LNCAP (cell line): ENCODE measurements at regions not wholly inside any gene's neighbourhood (a gene's known extent, or its start where the extent isn't known, plus 50 kb on each side); places are given as distances from the start of the nearest gene placed in this dataset.

ENCODE experiments used
- TF ChIP-seq, protein P1 (sequence below): fragments of 450-650 bp; IDR thresholded peaks from 2 replicates; pipeline ENCODE4 v1.5.1; 2017; ENCODE audit warnings: mild to moderate bottlenecking

DNA sequence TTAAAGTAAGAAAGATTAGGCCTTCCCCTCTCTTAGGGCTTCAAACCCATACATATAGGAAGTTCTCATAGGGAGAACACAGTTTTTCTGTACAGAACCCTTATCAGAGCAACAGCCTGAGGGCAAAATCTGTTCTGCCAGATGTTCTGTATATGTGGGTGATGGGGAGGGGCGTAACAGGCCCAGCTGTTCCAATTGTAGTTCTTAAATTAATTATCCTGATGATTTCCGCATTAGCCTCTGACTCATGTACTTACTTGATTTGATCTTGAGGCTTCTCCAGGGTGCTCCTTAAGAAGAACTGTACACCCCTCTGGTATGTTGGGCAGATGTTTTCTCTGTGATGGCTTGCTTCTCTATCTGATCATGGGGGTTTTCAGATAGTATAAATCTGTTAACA is 123.1 kb upstream of the C11orf87 start:
- TF ChIP-seq, protein P1, sequence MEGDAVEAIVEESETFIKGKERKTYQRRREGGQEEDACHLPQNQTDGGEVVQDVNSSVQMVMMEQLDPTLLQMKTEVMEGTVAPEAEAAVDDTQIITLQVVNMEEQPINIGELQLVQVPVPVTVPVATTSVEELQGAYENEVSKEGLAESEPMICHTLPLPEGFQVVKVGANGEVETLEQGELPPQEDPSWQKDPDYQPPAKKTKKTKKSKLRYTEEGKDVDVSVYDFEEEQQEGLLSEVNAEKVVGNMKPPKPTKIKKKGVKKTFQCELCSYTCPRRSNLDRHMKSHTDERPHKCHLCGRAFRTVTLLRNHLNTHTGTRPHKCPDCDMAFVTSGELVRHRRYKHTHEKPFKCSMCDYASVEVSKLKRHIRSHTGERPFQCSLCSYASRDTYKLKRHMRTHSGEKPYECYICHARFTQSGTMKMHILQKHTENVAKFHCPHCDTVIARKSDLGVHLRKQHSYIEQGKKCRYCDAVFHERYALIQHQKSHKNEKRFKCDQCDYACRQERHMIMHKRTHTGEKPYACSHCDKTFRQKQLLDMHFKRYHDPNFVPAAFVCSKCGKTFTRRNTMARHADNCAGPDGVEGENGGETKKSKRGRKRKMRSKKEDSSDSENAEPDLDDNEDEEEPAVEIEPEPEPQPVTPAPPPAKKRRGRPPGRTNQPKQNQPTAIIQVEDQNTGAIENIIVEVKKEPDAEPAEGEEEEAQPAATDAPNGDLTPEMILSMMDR: no peak

DNA sequence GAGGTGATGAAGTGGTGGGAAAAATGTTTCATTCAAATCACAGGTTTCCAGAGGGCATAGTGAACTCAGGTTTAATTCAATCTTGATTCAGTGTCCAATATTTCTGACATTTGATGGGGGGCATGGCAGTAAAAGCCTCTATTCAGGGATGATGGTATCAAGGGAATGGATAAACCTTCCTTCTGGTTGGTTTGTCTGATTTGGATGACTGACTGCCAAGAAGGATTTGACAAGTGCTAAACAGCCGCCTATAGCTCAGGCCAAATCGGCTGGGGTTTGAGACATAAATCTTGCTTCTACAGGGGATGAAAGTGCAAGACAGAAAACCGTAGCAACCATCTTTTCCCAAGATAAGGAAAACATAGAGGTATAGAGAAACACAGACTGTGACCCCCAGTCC is 121.8 kb upstream of the C11orf87 start:
- TF ChIP-seq, protein P1: no peak

DNA sequence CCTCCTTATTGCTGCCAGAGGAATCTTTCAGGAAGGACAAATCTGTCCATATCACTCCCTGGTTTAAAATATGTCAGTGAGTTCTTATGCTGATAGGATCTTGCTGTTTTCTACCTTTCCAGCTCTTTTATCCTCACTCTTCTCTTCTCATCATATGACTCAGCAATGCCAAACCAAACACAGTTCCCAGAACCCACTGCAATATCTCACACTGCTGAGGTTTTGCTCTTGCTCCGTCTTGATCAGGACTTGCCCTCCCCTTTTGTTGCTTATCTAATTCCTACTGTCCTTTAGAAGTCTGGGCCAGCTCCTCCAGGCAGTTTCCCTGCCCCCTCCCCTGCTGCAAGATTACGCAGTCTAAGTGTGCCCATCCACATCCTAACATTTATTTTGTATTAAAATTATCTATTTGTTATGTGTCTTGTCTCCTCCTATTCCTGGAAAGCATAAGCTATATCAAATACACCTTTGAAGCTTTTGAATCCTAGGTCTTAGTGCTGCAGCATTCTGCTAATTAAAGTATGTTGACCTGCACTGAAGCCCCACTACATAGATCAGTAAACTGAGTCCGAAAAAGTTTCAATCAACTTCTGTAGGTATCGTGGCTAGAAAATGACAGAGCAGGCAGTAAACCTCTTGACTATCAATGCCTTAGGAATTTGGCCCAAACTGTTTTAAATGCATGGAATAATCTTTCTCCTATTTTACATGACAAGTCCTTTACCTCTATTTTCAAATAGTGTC is 119.2 kb upstream of the C11orf87 start:
- TF ChIP-seq, protein P1: no peak

- TF ChIP-seq, protein P1: no peak
Measured at GRCh38 chr11:109303342-109303741, 118.6 kb upstream of the C11orf87 start.

DNA sequence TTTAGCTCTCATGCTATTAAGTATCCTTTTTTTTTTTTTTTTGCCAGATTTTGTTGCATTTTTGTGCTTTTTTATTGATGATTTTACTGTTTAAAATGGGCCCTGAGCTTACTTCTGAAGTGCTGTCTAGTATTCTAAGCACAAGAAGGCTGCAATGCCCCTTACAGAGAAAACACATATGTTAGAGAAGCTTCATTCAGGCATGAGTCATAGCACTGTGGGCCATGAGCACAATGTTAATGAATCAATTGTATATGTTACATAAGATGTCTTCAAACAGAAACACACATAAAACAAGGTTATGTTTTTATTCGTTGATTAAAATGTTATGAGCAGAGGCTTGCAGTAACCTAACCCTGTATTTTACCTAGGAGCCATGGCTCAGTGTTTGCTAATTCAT is 117.8 kb upstream of the C11orf87 start:
- TF ChIP-seq, protein P1: no peak

GRCh38 chr11:109305009-109305408 is 117.0 kb upstream of the C11orf87 start:
- TF ChIP-seq, protein P1: no peak

GRCh38 chr11:109306322-109306721 is 115.7 kb upstream of the C11orf87 start:
- TF ChIP-seq, protein P1: no peak

- TF ChIP-seq, protein P1: no peak
Measured at GRCh38 chr11:109307366-109307765, 114.6 kb upstream of the C11orf87 start.
